HG02840 (cell line): ENCODE measurements at regions not wholly inside any gene's neighbourhood (a gene's known extent, or its start where the extent isn't known, plus 50 kb on each side); places are given as distances from the start of the nearest gene placed in this dataset.

Source experiments
- ATAC-seq: cut with Tn5 transposase; IDR thresholded peaks from one replicate; pipeline ENCODE4 v1.9.1; 2021; ENCODE audit warnings: mild to moderate bottlenecking, moderate library complexity, moderate number of reproducible peaks; ENCODE audit not compliant: unreplicated experiment, low FRiP score

DNA sequence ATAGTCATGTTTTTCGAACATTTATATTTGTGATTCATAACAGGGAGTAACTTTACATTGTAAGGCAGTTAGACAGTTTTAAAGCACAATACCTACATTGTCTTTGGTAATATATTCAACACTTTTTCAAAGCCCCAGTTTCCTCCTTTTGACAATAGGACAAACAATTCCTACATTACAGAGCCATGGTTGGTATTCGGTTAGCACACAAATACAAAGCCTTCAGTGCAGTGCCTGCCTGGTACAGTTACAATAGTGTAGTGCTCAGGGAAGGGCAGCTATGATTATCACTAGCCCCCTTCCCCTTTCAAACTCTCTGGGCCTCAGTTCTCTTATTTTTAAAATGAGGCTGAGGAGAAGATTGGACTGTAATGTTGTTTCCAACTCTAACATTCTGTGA is 207.8 kb downstream of the TPBG start:
- no peak for ATAC-seq

- no peak for ATAC-seq
Observed at GRCh38 chr6:82573254-82573972, 209.8 kb downstream of the TPBG start.

GRCh38 chr6:82576284-82576683 is 212.7 kb downstream of the TPBG start:
- ATAC-seq: no peak

GRCh38 chr6:82584194-82584695 is 220.6 kb downstream of the TPBG start:
- no peak for ATAC-seq

DNA sequence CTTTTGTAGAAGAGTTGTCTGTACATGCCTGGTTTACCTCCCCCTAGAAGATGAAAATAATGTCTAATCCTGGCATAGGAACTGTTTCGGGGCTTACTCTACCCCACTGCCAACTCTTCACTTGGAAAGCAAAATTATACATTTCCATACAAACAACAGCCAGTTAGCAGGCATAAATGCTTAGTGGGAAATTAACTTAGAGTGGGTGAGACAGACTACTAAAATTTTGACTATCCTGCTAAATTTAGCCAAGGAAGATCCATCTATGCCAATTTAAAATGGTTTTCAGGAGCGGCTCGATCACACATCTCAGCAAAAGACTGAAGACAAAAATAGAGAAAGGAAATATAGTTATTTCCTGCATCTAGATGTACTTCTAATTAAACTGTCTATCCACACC is 221.2 kb downstream of the TPBG start:
- ATAC-seq: no peak

DNA sequence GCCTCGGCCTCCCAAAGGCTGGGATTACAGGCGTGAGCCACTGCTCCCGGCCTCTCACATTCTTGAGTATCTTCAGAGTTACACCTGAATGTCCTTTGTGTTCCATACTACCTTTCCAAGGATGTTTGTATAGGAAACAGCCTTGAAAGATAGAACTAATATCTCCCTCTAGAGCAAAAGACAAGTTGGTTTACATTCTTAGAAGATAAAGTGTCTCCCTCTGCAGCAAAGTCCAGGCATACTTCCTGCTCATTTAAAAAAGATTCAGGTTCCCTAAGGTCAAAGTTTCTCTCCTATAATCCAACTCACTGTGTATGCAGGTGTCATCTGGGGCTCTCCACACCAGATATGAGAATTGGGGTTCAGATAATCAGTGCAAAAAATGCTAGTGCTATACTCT is 224.4 kb downstream of the TPBG start:
- ATAC-seq: no peak

DNA sequence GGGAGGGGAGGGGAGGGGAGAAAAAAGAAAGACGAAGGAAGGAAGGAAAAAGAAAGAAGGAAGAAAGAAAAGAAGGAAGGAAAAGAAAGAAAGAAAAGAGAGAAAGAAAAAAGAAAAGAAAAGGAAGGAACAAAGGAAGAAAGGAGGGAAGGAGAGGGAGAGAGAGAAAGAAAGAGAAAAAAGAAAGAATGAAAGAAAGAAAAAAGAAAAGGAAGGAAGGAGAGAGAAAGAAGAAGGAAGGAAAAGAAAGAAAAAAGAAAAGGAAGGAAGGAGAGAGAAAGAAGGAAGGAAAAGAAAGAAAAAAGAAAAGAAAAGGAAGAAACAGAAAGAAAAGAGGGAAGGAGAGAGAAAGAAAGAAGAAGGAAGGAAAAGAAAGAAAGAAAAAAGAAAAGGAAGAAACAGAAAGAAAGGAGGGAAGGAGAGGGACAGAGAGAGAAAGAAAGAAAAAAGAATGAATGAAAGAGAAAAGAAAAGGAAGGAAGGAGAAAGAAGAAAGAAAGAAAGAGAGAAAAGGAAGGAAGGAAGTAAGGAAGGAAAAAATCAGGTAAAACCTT is 225.3 kb downstream of the TPBG start:
- ATAC-seq: no peak

DNA sequence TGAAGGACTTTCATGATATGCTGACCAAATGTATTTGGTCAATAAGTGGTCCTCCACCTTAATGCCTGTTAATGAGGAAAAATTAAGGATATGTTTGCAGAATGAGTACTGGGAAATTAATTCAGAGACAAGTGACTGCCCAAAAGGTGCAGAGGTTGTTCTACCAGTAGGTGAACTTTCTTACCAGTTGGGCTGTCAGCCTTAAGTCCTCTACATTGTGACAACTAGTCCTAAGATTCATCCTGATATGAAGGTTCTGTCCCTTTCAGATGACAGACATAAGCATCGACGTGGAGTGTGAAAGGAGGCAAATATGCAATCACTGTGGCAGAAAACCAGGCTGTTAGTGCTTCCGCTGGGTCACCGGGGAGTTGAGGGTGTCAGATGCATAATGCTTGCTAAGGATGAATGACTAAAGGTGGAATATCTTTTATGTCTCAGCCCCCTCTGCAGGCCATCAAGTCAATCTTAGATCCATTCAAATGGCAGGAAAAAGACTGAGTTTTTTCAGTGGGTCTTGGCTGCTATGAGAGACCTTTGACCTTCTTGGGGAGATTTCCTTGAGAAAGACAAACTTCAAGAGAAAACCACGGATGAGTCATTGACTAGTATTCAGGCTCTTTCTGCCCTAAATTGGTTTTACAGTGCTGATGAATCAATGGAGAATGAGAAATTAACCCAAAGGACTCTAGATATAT is 226.0 kb downstream of the TPBG start:
- no peak for ATAC-seq

DNA sequence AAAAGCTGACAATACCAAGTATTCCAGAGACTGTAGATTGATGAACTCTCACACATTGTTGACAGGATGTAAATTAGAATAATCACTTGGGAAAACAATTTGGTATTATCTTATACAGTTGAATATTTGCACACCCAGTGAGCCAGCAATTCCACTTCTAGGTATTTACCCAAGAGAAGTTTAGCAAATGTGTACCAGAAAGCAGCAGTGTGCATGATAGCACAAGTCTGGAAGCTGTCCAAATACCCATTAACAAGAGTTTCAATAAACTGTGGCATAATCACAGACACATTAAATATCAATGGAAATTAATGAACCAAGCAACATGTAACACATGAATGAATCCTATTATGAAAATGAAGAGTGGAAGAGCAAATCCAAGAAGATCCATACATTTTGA is 233.6 kb downstream of the TPBG start:
- no peak for ATAC-seq

DNA sequence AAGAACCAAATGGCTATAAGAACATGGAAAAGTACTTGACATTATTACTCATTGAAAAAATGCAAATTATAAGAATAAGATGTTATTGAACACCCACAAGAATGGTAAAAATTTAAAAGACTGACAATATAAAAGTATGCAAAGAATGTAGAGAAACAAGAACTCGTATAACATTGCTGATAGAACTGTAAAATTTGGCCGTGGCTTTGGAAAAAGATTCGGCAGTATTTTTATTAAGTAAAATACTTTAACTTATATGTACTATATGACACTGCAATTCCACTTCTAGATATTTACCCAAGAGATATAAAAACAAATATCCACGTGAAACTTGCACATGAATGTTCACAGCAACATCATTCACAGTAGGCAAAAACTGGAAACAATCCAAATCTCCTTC is 239.2 kb downstream of the TPBG start:
- ATAC-seq: no peak

- no peak for ATAC-seq
Observed at GRCh38 chr6:82603871-82604270, 240.3 kb downstream of the TPBG start.

- no peak for ATAC-seq
Observed at GRCh38 chr6:82607998-82608725, 244.5 kb downstream of the TPBG start.

DNA sequence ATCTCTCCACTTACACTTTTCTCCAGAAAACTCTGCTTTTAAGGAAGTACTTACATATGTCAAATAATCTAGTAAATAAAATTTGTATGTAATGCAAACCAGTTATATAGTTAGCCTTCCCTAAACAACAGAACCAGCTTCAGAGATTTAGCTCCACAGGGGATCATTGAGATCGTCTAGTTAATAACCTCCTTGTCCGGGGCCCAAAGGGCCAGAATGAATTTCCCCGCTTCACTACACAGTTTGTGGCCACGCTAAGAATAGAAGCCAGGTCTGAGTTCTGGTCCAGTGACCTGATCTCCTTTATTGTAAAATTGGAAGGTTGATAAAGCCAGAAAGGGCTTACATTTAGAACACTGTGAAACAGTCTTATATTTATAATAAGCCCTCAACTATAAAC is 245.2 kb downstream of the TPBG start:
- ATAC-seq: no peak

DNA sequence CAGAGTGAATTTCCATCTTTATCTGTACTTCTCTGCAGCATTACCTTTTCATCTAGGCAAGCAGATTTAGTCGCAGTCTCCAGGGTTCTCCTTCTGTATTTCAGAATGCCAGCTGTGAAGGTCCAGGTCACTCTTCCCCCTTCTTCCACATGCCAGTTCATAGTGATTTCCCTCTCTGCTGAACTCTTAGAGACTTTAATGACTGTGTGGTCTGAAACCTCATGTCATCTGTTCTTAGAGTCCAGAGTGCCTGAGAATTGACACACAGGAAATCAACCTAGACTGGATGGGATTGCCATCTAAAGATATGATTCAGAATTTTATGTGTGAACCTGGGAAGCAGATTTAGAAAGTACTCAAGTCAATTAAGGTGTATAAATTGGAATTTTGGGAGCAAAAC is 248.1 kb downstream of the TPBG start:
- ATAC-seq: no peak

DNA sequence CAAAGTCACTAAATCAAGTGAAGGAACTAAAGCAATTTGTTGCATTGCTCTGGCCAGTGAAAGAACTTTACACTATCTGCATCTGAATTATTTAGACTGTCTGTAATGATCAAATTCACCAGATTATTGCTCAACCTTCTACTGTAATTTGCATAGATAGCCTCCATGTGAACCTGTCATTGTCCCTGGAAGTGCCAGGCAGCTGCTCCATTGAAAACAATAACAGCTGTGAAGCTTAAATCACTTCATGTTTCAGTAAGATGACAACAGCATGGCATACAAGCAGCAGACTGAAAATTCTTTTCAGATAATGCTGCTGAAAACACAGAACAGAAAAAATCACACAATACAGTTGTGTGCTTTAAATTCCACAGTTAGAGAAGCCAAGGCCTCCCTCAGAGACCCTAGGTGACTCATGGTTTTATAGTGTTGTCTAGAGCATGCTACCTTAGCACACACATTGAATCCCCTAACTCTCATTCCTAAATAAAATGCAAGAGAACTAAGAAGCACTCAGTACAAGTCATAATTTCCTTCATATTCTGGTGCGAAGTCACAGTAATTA is 248.9 kb downstream of the TPBG start:
- ATAC-seq: no peak

DNA sequence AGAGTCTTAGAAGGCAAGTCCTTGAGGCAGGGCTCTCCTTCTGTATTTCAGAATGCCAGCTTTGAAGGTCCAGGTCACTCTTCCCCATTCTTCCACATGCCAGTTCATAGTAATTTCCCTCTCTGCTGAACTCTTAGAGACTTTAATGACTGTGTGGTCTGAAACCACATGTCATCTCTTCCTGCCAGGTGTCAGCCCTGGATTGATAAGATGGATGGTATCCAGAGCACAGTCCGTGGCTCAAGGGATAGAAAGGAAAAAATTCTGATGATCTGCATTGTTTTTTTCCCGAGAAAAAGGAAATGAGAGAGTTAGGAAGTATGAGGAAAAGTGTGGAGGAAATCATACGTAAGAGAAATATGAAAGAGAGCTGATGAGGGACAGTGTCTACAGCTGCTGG is 250.9 kb downstream of the TPBG start:
- no peak for ATAC-seq

- no peak for ATAC-seq
Observed at GRCh38 chr6:82616386-82617028, 252.9 kb downstream of the TPBG start.

DNA sequence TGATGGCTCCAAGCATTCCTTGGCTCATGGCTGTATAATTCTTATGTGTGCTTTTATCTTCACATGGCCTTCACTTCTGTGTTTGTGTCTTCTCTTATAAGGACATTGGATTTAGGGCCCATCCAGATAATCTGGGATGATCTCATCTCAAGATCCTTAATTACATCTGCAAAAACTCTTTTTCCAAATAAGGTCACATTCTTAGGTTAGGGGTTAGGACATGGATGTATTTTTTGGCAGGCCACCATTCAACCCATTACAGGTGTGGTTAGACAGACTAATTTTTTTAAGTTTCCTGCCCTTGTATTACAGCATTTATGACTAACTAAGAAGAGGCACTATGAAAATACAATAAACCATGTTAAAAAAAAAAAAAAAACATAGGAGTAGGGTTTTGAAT is 254.0 kb downstream of the TPBG start:
- no peak for ATAC-seq

GRCh38 chr6:82619573-82619972 is 256.0 kb downstream of the TPBG start:
- ATAC-seq: no peak

DNA sequence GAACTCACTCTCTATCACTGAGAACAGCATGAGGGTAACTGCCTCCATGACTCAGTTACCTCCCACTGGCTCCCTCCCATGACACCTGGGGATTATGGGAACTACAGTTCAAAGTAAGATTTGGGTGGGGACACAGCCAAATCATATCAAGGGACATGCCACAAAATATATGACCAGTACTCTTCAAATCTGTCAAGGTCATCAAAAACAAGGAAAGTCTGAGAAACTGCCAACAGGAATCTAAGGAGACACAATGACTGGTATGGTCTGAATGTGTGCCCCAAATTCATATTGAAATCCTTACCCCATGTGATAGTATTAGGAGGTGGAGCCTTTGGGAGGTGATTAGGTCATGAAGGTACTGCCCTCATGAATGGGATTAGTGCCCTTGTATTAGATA is 258.8 kb downstream of the TPBG start:
- ATAC-seq: no peak
